ENCODE measurements at regions not wholly inside any gene's neighbourhood (a gene's known extent, or its start where the extent isn't known, plus 50 kb on each side); places are given as distances from the start of the nearest gene placed in this dataset.

DNA sequence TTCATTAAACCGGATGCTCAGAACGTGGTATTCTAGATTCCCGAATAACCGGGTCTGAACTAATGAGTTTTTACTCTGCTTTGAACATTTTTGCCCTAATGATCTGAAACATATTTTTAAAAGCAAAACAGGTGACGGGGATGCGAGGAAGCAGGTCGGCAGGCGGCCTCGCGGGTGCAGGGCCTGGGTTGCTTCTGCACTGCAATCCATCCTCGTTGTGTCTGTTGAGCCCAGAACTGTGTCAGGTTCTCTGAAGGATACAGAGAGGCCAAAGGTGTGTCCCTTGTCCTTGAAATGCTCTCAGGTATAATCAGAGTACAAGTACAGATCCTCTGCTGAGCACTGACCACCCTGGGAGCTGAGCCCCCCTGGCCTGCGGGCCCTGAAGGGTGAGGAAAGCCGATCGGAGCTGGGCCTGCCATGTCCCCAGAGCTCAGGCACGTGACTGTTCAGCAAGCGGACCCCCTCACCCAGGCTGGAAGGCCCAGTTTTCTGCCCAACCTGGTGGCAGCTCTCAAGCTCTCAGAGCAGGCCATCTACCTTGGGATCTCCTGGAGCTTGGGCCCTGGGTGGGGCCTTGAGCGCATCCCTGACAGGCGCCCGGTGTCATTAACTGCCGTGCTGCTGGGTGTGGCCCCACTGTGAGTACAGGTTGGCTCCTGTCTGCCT, 151.8 kb downstream of the OLFM1 start:
- no peak for DNase-seq (ENCODE audit: low read depth)

DNA sequence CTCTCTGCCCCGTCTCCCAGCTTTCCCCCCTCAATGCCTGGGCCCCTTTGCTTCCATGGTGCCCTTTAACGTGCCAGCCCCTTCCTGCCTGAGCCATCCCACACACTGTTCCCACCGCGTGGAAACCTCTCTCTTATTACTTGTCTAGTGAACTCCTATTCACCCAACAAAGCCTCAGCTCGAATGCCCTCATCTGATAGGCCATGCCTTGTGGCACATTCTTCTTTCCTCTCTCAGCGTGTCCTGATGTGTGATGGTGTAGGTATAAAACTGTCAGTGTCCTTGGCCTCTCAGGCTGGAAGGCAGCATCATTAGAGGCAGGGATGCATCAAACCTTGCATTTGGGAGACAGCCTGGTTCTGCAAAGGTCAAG, 152.3 kb downstream of the OLFM1 start:
- no peak for DNase-seq (ENCODE audit: low read depth)

DNA sequence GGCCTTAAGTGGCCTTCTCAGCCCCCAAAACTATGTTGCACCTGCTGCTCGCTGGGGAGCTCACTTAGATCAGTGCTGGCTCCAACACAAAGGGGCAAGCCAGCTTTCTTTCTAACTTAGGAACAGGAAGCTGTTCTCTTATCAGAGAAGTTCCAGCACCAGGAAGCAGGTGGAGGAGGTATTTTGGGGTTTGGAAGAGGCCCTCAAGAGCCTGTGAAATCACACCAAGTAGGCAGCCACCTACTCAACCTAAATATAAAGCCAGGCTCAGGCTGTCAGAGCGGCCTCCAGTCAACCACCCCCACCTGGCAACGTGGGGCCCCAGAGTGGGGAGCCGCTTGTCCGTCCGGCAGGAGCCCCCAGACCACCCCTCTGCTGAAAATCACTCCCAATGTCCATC, 152.8 kb downstream of the OLFM1 start:
- DNase-seq (ENCODE audit: low read depth): no peak

DNA sequence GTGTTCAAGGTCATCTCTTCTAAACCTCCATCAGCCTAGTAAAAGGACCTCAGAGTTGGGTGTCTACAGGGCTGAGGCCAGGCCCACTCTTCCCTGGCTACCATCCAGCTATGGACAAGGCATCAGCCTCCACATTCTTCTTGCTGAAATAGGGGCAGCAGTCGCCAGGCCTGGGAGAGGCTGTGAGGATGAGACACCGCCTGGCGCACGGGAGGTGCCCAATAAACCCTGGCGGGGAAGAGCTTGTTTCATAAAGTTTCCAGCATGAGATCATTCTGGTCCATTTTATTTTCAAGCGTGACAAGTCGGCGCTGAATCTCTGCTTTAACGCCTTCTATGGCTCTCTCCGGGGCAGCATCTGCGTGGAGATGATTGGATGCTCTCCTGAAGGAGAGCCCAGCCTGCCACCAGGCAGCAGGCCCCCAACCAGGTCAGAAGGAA, 153.4 kb downstream of the OLFM1 start:
- no peak for DNase-seq (ENCODE audit: low read depth)

DNA sequence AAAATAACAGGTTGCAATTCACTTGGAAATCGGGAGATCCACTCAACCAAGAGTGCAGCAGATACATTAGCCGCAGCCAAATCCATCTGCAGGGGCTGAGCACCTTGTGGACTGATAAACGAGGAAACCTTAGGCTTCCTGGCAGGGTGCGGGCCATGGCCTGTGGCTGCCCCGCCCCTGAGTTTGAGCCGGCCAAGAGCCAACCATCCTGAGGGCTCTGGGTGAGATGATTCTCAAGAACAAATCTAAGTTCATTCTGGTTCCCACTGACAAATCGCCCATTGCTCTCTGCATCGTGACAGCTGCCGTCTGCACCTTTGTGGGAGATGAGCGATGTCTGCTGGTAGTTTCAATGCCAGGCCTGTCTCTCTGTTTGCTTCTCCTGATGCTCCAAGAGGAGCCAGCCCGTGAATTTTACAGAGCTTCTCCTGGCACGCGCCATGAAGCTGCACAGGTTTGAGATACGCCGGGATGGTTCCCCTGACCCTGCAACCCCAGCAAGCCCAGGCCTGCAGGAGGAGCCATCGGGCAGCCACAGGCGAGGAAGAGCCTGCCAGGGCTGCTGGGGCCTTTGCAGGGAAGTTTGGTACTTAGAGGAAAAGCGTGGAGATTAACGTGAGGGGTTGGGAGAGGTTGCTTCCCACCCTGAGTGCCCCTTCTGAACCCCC, 154.0 kb downstream of the OLFM1 start:
- no peak for DNase-seq (ENCODE audit: low read depth)

DNA sequence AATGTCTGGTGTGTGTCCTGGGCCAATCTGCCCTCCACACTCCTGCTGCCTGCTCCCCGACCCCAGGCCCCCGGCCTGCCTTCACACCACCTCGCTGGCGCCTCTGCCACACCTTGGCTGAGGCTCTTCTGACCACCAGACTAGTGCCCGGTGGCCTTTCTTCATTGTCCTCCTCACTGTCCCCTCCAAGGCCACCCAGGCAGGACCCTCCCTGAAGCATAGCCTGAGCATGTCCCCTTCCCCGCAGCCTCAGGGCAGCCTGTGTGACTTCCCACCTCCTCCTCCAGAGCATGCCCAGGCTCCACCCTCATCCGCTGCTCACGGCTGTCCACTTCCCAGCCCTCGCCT, 154.6 kb downstream of the OLFM1 start:
- no peak for DNase-seq (ENCODE audit: low read depth)

DNA sequence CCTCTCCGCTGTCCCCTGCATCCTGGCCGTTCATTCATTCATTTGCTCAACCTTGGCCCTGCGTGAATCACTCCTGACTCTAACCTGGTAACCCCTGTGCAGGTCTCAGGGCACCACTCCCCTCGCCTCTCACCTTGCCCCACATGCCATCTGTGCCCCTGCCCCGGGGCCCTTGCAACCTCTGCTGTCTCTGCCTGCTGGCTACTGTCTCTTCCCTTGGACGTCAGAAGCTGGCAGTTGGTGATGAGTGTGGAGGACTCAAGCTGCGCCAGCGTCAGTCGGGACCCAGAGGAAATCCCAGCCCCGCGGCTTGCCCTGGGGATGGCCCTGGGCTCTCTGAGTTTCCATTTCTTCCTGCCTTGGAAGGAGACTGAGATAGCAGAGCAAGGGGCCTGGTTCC, 154.9 kb downstream of the OLFM1 start:
- no peak for DNase-seq (ENCODE audit: low read depth)

DNA sequence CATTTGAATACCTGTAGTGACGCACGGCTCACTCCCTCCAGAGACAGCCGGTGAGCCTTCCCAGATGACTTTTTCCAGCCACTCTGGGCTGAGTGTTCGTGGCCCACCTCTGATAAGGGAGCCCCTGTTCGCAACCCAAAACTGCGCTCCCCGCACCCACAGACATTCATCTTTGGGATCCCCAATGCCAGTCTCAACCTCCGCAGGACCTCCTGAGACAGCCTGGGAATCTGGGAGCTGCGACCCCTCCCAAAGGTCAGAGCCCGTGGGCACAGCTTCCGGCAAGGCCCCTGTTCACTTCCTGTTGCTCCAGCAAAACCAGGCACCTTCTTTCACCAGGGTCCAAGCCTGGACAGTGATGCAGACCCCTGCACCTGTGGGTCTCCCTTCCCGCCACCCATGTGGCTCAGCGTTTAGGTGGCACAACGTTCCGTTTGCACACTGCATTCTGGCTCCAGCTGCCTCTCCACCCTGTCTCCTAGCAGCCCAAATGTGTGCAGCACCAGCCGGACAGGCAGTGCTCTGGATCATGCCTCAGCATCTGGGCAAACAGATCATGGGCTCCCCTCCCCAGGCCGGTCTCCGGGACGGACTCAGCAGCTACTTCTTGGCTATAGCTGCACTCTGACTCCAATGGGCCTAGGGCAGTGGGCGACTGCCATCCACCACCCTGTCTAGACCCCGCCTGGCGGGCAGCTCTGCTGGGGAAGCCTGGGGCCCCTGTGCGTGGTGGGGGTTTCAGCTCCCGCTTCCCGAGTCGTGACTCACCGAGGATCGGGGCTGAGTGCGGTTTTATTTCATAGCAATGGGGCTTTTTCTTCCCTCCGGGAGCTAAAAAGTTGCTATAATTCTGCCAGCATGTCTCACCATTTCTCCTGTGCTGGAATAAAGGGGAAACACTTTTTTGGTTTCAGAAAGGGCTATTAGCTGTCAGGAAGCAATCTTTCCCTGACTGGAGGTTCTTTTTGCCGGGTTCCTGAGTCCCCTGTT, 156.0 kb downstream of the OLFM1 start:
- no peak for DNase-seq (ENCODE audit: low read depth)

DNA sequence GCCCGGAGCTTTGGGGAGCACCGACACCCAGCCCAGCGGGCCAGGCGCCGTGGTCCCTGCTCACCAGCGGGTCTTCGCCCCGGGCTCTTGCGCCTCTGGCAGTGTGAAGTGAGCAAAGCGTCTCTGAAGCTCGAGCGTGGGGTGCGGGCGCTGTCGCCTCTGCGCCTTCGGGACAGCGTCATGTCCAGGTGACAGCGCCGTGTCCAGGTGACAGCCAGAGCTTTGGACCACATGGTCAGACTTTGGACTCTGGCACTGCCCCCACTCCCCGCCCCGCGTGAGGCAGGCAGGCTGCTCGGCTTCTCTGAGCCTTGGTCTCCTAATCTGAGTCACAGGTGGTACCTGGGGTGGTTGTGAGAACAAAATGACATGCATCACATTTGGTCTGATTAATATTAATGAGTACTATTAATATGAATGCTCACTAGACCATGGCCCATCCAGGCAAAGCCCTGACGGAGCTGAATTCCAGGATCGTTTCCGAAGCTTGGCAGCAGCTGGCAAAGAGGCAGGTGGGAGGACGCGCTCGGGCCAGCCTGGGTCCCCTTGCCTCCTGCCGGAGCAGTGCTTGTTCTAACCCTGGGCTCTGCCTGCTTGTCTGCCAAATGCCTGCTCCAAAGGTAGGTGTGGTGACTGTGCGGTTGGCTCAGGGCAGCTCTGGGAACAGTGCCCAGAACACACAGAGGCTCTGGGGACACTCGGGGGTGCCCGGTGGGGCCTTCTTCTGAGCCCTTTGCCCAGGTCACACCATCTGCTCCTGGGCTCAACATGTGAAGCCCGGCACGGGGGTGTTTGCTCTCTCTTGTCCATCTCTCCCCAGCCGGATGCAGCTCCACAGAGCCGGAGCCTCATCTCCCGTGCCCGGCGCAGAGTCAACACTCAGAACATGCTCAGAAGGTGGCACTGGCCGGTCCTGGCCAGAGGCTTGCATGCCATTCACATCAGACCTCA, 157.1 kb downstream of the OLFM1 start:
- no peak for DNase-seq (ENCODE audit: low read depth)

DNA sequence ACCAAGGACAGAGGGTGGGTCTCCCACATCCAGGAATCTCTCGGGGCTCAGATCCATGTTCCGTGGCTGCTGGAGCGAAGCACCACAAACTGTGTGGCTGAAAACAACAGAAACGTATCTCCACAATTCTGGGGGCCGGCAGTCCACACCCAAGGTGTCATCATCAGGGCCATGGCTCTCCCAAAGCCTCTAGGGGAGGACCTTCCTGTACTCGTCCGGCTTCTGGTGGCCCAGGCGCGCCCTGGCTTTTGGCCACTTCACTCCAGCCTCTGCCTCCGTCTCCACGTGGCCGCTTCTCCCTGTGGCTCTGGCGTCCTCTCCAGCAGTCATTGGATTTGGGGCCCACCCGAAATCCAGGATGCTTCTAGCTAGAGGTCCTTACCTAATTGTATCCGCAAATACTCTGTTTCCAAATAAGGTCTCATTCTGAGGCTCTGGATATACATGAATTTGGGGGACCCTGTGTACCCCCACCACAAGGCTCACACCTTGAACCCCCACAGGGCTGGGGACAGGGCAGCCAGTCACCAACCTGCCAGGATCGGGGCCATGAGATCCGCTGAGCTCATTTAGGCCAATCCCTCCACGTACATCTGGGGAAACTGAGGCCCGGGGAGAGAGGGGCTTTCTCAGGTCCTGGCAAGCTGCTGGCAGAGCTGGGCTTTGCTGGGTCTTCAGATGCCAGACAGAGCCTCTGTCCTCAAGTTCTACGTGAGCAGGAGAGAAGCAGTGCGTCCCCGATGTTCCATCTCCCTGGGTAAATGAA, 158.2 kb downstream of the OLFM1 start:
- no peak for DNase-seq (ENCODE audit: low read depth)

DNA sequence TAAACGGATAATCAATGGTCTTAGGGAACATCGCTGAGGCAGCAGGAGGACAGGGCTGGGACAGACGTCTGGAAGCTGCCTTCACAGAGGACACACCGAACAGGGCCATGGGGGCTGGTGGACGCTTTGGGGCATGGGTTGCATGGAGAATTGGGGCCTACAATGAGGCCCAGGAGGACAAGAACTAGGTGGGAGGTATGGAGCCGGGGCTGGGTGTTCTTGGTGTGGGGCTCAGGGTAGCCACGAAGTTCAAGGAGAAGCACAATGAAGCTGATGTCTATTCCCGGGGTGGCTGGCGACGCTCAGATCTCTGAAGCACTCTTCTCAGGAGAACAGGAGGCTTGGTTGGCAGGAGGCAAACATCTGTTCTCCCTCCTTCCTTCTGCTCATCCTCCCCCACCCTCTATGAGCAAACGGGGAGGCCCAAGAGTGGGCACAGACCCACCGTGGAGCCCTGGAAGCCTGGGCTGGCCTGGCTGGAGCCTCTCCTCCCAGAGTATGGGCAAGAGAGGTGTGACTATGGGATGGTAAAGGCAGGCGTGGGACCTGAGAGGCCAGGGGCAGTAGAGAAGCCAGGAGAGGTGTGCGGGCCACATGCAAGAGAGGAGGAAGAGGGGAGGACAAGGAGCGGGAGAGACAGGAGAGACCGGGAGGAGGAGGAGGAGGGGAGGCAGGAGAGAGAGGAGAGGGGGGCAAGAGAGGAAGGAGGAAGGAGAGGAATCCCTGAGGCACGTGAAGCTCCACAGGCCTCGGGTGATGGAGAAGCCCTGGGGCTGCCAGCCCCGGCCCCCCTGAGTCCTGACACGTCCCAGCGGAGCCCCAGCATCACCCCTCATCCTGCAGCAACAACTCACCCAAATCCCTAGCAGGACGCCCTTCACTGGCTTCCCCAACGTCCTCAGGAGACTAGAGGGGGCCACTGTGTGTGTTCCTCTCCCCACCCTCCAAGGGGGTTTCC, 159.1 kb downstream of the OLFM1 start:
- no peak for DNase-seq (ENCODE audit: low read depth)

DNA sequence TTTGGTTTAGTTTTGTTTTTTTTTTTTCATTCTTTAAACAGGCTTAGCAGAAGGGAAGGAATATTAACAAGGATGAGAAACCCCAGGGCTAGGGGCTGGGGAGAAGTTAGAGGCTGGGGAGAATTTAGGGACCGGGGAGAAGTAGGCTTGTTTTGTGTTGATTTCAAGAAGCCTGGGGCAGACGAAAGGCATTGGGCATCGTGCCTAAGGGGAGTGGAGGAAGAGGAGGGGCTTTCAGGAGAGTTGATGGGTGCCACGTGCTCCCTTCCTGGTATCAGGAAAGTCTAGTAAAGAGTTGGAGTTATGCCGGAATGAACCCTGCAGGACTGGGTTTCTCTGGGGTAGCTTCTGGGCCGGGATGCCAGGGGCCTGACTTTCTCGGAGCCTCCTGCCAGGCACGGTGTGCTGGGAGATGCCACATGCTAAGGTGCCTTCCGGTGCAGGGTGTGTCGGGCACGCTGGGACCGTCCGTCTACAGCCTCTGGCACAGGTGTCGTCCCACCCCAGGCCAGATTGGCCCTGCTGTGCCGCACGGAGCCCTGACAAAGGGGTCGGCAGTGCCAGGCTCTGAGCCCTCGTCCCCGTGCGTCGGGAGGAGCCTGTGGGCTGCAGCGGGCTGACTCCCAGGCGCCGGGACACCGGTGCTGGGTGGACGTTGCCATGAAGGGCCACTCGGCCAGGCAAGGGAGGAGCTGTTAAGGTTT, 159.9 kb downstream of the OLFM1 start:
- no peak for DNase-seq (ENCODE audit: low read depth)

DNA sequence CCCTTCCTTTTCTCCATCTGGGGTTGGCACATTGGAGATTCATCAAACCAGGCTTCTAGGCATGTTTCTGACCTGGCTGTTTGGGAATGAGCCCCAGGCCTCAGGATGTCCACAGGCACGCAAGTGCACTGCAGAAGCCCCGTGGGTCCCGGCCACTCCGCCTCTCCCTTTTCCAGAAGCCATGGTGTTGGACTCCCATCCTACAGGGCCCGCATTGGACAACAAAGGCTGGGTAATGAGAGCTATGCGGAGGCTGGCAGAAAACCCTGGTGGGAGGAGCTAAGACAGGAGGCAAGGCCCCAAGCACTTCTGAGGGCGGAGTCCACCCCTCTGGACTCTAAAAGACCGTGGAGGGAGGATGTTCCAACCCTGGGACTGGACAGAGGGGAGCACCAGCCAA, 160.6 kb downstream of the OLFM1 start:
- DNase-seq (ENCODE audit: low read depth): no peak

DNA sequence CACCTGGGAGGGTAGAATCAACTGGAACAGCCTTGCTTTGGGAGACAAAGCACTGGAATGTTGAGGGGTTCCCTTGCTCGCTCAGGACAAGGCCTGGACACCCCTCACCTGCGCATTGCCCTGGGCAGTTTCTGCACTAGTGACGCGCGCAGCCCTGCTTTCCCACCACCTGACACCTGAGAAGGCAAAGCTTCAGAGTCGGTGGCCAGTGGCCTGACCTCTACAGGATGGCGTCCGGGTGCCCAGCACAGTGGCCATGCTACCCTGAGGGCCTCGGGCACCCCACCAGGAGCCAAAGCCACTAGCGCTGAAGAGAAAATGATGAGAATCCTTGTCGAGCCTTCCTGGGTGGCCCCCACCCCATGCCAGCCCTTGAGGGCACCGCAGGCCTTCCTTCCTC, 161.3 kb downstream of the OLFM1 start:
- no peak for DNase-seq (ENCODE audit: low read depth)

DNA sequence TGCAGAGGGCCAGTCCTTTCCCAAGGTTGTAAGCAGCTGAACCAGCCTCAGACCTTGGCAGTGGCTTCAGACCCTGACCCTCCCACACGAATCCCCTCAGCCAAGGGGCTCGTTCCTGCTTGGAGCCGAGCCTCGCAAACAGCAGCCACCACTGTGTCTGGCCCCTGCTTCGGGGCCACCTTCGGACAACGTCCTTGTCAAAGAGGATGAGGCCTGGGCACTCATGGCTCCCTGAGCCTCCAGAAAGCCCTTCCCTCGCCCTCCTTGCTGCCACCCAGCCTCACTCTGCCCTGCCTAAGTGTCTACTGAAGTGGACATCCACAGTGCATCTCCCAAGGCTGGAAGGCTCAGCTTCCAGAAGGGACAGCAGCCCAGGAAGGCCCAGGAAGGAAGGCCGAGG, 161.7 kb downstream of the OLFM1 start:
- no peak for DNase-seq (ENCODE audit: low read depth)

DNA sequence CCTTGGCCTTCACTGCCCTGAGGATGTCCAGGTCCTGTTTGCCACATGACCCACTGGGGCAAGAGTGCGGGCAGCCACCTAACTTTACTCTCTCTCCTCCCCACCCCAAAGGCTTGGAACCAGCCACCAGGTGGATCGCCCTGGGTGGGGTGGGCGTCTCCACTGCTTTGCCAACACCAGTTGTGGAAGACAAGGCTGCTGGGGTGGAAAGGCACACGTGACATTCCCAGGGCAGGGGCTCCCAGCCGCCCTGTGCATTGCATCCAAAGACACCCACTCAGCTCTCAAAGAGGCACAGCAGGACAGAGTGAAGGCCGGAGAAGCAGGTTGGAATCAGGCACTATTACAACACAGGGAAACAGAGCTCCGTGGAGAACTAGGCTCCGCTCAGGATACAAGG, 162.2 kb downstream of the OLFM1 start:
- DNase-seq (ENCODE audit: low read depth): no peak

DNA sequence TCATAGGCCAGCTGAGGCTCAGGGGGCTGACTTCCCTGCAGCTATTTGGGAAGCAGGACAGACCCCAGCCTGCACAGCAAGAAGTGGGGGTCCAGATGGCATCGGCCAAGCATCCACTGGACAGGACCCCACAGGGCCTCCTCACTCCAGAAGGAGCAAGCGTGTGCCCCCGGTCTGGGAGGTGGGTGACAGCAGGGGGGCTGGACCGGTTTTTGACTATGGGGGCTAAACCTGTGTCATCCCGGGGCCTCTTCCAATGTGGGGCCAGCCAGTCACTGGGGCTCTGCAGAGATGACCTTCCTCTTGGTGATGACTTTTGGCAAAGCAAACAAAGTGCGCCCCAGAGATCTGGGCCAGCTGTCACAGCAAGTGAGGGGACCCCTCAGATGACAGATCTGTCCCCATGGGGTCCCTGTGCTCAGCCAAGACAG, 163.9 kb downstream of the OLFM1 start:
- DNase-seq (ENCODE audit: low read depth): no peak

DNA sequence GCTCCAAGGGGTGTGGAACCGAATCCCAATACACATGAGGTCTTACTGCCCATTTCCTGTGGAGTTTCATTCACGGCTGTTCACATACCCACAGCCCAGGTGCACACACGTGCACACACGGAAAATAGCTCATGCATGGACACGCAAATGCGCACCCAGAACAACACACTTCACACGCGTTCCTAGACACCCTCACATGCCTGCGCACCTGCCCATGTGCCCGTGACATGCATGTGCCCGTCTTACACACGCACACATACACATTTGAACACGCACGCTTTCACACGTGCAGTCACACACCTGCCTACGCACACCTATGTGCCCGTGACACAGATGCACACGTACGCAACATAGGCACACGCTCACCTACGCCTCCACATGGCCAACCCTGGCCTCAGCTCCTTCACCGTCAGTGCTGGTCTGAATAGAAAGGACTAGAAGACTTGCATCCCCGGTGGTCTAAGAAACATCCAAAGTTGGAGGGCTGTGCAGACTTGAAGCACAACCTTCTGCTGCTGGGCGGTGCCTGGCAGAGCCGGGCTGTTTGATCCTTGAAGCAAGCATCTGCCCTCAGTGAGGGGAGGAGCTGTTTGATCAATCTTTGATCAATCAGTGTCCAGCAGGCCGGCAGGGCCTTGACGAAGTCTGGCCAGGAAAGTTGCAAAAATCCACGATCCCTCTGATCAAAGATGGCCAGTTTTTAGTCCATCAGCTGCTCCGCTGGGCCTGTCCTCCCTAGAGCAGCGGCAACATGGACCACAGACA, 164.7 kb downstream of the OLFM1 start:
- DNase-seq (ENCODE audit: low read depth): no peak

DNA sequence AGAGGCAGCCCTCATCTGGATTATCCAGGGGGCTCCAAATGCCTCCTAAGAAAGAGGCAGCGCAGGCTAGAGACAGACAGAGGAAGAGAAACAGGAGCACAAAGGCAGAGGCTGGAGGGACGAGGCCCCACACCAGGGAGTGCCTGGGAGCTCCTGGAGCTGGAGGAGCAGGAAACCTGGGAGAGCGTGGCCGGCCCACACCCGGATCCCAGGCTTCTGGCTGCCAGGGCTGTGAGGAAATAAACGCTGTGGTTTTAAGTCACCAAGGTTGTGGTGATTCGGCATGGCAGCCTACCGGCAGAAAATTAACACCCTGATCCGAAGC, 165.5 kb downstream of the OLFM1 start:
- no peak for DNase-seq (ENCODE audit: low read depth)

Measured in stimulated activated CD8-positive, alpha-beta memory T cell treated with anti-CD3 and anti-CD28 coated beads, Interleukin-7, amount 100 ng/mL, for 24 hours (primary cell).